Suprapubic skin (tissue), 4 donors: ENCODE measurements at regions not wholly inside any gene's neighbourhood (a gene's known extent, or its start where the extent isn't known, plus 50 kb on each side); places are given as distances from the start of the nearest gene placed in this dataset.

Experiments
- DNase-seq, 2 donors: peaks; one replicate each; pipeline ENCODE4 v3.0.0-alpha.2; 2019; ENCODE audit warnings: low spot score in 2 of 2
- H3K27ac ChIP-seq: fragments of 200-600 bp; sonication (generic); one replicate; pipeline ENCODE4 v1.5.1; 2019
- H3K27me3 ChIP-seq: fragments of 200-600 bp; sonication (generic); one replicate; pipeline ENCODE4 v1.5.1; 2019
- H3K36me3 ChIP-seq: fragments of 200-600 bp; sonication (generic); one replicate; pipeline ENCODE4 v1.5.1; 2019
- H3K4me1 ChIP-seq: fragments of 200-600 bp; sonication (generic); one replicate; pipeline ENCODE4 v1.5.1; 2019
- H3K4me3 ChIP-seq: fragments of 200-600 bp; sonication (generic); one replicate; pipeline ENCODE4 v1.5.1; 2019; ENCODE audit warnings: mild to moderate bottlenecking
- H3K9me3 ChIP-seq: fragments of 200-600 bp; sonication (generic); one replicate; pipeline ENCODE4 v1.5.1; 2019
- EP300 ChIP-seq: sonication (generic); formaldehyde crosslinking; IDR thresholded peaks from one replicate; pipeline ENCODE4 v1.6.1; 2017; ENCODE audit warnings: antibody characterized with exemption
- POLR2A ChIP-seq, 2 donors: fragments of 450-650 bp; IDR thresholded peaks; one replicate each; pipeline ENCODE4 v1.6.1; 2017; ENCODE audit warnings: antibody characterized with exemption in 2 of 2, mild to moderate bottlenecking in 2 of 2, moderate library complexity in 2 of 2
- POLR2AphosphoS5 ChIP-seq, 3 donors: sonication (generic); formaldehyde crosslinking; IDR thresholded peaks; one replicate each; pipeline ENCODE4 v1.6.1; 2017; ENCODE audit warnings: antibody characterized with exemption in 3 of 3
- WGBS: methylation state at CpG from one replicate; pipeline ENCODE4 v1.1.5; 2018; 5-methylcytosine and 5-hydroxymethylcytosine counted together
- TF ChIP-seq, protein P1 (sequence below), 2 donors: fragments of 200-600 bp in 1 of 2; fragments of 450-650 bp in 1 of 2; sonication (generic) in 1 of 2; IDR thresholded peaks; one replicate each; pipeline ENCODE4 v1.5.1; 2016 to 2019; ENCODE audit warnings: antibody characterized with exemption in 2 of 2, mild to moderate bottlenecking in 1 of 2, moderate library complexity in 1 of 2

- WGBS: 55% methylated on average over 2 of the region's 2 CpGs
- Histone ChIP-seq H3K27ac (no peak overlapping the region), H3K4me3 (no peak overlapping the region), H3K4me1 (no peaks in the 10 kb centered on the region), H3K9me3 (no peaks in the 10 kb centered on the region), H3K27me3 (no peaks in the 10 kb centered on the region), H3K36me3 (no peaks in the 10 kb centered on the region)
- DNase-seq: no peak
- TF ChIP-seq POLR2A (IDR thresholded peaks at IDR 0.05): no peak
- TF ChIP-seq EP300: no peak
- TF ChIP-seq, protein P1, sequence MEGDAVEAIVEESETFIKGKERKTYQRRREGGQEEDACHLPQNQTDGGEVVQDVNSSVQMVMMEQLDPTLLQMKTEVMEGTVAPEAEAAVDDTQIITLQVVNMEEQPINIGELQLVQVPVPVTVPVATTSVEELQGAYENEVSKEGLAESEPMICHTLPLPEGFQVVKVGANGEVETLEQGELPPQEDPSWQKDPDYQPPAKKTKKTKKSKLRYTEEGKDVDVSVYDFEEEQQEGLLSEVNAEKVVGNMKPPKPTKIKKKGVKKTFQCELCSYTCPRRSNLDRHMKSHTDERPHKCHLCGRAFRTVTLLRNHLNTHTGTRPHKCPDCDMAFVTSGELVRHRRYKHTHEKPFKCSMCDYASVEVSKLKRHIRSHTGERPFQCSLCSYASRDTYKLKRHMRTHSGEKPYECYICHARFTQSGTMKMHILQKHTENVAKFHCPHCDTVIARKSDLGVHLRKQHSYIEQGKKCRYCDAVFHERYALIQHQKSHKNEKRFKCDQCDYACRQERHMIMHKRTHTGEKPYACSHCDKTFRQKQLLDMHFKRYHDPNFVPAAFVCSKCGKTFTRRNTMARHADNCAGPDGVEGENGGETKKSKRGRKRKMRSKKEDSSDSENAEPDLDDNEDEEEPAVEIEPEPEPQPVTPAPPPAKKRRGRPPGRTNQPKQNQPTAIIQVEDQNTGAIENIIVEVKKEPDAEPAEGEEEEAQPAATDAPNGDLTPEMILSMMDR (IDR thresholded peaks at IDR 0.05): no peak
- TF ChIP-seq POLR2AphosphoS5 (IDR thresholded peaks at IDR 0.05): no peak
Measured at GRCh38 chr4:28774344-28774743, 1913.7 kb downstream of the STIM2 start.

GRCh38 chr4:28776004-28776403, 1915.4 kb downstream of the STIM2 start:
- no peak for TF ChIP-seq POLR2AphosphoS5 (IDR thresholded peaks at IDR 0.05)
- TF ChIP-seq EP300: no peak
- TF ChIP-seq, protein P1 (IDR thresholded peaks at IDR 0.05): no peak
- TF ChIP-seq POLR2A (IDR thresholded peaks at IDR 0.05): no peak
- 97% methylated on average over 2 of the region's 2 CpGs for WGBS
- Histone ChIP-seq H3K9me3 (no peaks in the 10 kb centered on the region), H3K36me3 (no peaks in the 10 kb centered on the region), H3K4me1 (no peaks in the 10 kb centered on the region), H3K27ac (no peak overlapping the region), H3K27me3 (no peaks in the 10 kb centered on the region), H3K4me3 (no peak overlapping the region)
- no peak for DNase-seq

GRCh38 chr4:28784188-28784587, 1923.5 kb downstream of the STIM2 start:
- DNase-seq: no peak
- Histone ChIP-seq H3K9me3 (no peaks in the 10 kb centered on the region), H3K27ac (no peak overlapping the region), H3K27me3 (no peaks in the 10 kb centered on the region), H3K36me3 (no peaks in the 10 kb centered on the region), H3K4me1 (no peaks in the 10 kb centered on the region), H3K4me3 (no peak overlapping the region)
- TF ChIP-seq POLR2AphosphoS5 (IDR thresholded peaks at IDR 0.05) (no peak), EP300 (no peak), POLR2A (IDR thresholded peaks at IDR 0.05) (no peak)
- TF ChIP-seq, protein P1 (IDR thresholded peaks at IDR 0.05): no peak

- Histone ChIP-seq H3K9me3 (no peaks in the 10 kb centered on the region), H3K4me1 (no peaks in the 10 kb centered on the region), H3K27me3 (no peaks in the 10 kb centered on the region), H3K36me3 (no peaks in the 10 kb centered on the region), H3K4me3 (no peak overlapping the region), H3K27ac (no peak overlapping the region)
- WGBS: 53% methylated on average over 2 of the region's 2 CpGs
- TF ChIP-seq POLR2AphosphoS5 (IDR thresholded peaks at IDR 0.05) (no peak), POLR2A (IDR thresholded peaks at IDR 0.05) (no peak), EP300 (no peak)
- TF ChIP-seq, protein P1 (IDR thresholded peaks at IDR 0.05): no peak
- DNase-seq: no peak
Measured at GRCh38 chr4:28787947-28788346, 1927.3 kb downstream of the STIM2 start.

DNA sequence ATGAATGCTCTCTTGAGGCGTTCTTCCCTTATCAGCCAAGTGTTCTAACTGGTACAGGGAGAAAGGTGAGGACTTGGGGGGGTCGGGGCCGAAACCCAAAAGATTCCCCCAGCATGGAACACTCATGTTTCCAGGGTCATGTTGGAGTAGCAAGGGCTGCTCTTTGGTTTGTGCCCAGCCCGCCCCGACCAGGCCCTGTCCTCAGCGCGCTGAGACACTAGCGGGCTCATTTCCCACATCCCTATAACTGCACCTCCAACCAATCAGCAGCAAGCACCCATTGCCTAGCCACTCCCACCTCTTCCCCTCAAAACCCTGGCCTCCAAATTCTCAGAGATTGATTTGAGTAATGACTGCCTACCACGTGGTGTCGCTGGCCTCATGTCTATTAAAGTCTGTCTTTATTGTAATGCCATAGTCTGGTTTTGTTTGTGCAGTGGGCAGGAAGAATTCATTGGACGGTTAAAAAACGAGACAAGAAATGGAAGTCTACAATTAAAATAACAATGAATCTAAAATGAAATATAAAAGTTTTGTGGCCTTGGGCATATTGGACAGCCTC, 1928.4 kb downstream of the STIM2 start:
- WGBS: 92% methylated on average over 12 of the region's 12 CpGs
- no peak for TF ChIP-seq POLR2A (IDR thresholded peaks at IDR 0.05)
- H3K4me3 ChIP-seq: no peak overlapping the region

More for the DNA sequence above, 1928.4 kb downstream of the STIM2 start:
- Histone ChIP-seq H3K4me1 (no peaks in the 10 kb centered on the region), H3K36me3 (no peaks in the 10 kb centered on the region), H3K27ac (no peak overlapping the region), H3K27me3 (no peaks in the 10 kb centered on the region), H3K9me3 (no peaks in the 10 kb centered on the region)
- no peak for DNase-seq
